HepG2 (cell line): ENCODE measurements at regions not wholly inside any gene's neighbourhood (a gene's known extent, or its start where the extent isn't known, plus 50 kb on each side); places are given as distances from the start of the nearest gene placed in this dataset.

Source experiments
- AHR ChIP-seq: IDR thresholded peaks from 2 replicates; pipeline ENCODE4 v1.6.1; 2018; ENCODE audit warnings: missing genetic modification reagents, missing compliant biosample characterization
- ZNF24 ChIP-seq: fragments of 450-650 bp; IDR thresholded peaks from 2 replicates; pipeline ENCODE4 v1.6.1; 2017; ENCODE audit warnings: antibody characterized with exemption, mild to moderate bottlenecking
- ZNF3 ChIP-seq: IDR thresholded peaks from 2 replicates; pipeline ENCODE4 v1.7.0; 2017; ENCODE audit warnings: inconsistent platforms
- ZNF782 ChIP-seq: sonication (generic); formaldehyde crosslinking; IDR thresholded peaks from 2 replicates; pipeline ENCODE4 v1.4.0; 2020; ENCODE audit warnings: missing genetic modification reagents, mild to moderate bottlenecking, borderline replicate concordance
- TF ChIP-seq, protein P1 (sequence below): sonication (generic); formaldehyde crosslinking; conservative IDR thresholded peaks from 2 replicates; pipeline ENCODE4 v1.5.0; 2020; ENCODE audit warnings: missing genetic modification reagents

DNA sequence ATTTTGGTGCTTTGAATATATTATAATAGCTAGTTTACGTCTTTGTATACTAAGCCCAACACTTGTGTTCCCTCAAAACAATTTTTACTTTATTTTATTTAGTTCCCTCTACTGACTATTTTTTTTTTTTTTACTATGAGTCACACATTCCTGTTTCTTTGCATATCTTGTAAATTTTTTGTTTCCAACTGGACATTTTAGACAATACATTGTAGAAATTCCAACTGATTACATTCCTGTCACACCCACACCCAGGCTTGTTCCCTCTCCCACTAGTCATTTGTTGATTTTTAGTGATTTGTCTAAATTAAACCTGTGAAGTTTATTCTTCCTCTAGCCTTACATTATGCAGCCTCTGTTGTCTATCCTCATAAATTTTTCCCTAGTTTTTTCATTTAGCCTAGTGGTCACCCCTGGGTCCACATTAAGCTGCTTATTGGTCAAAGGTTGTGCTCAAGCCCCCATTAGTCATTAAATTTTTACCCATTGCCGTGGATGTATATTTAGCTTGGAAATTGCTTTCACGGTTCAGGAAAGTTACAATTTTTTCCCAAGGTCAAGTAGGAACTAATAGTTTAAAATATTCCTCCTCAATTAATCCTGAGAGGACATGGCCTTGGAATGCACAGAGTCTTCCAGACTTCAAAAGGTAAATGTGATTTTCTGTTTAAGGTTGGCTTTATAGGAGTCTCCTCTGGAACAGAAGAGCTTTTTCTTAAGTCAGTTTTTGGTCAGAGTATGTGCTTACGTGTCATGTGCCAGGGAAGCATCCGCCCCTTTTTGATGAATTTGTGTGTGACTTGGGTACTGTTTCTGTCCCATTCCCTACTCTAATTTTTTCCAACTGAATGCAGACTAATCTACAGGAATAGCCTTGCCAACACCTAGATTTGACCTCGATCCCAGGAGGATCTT lies 207.6 kb upstream of the TMEM72 start:
- TF ChIP-seq ZNF24 (no peak), ZNF782 (CRISPR knock-in tag) (no peak), ZNF3 (CRISPR knock-in tag) (no peak), AHR (CRISPR knock-in tag) (no peak)
- TF ChIP-seq, protein P1, sequence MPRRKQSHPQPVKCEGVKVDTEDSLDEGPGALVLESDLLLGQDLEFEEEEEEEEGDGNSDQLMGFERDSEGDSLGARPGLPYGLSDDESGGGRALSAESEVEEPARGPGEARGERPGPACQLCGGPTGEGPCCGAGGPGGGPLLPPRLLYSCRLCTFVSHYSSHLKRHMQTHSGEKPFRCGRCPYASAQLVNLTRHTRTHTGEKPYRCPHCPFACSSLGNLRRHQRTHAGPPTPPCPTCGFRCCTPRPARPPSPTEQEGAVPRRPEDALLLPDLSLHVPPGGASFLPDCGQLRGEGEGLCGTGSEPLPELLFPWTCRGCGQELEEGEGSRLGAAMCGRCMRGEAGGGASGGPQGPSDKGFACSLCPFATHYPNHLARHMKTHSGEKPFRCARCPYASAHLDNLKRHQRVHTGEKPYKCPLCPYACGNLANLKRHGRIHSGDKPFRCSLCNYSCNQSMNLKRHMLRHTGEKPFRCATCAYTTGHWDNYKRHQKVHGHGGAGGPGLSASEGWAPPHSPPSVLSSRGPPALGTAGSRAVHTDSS: no peak
